HepG2 (cell line): ENCODE measurements at regions not wholly inside any gene's neighbourhood (a gene's known extent, or its start where the extent isn't known, plus 50 kb on each side); places are given as distances from the start of the nearest gene placed in this dataset.

Source experiments
- ATAC-seq: fragments of 200-7000 bp; cut with Tn5 transposase; 3 replicates; pipeline ENCODE4 v1.9.1; 2020; ENCODE audit warnings: mild to moderate bottlenecking, moderate library complexity
- BruUV-seq: library from RNA; stranded (reverse); fragments of 400-500 nt; replicated peaks from 2 replicates; lab custom pipeline; 2021; lab: Mats Ljungman, UMichigan
- CTCF ChIA-PET: fragments of 300-600 bp; formaldehyde crosslinking; extraction: SDS; loops from one replicate; lab custom pipeline; 2021; ENCODE audit warnings: low total read pairs, inconsistent platforms, low intra/inter-chr PET ratio; lab: Yijun Ruan, JAX
- POLR2A ChIA-PET: fragments of 350-600 bp; sonication (Branson Sonifier 250); formaldehyde crosslinking; loops from one replicate; lab custom pipeline; 2020; ENCODE audit warnings: antibody characterized with exemption, inconsistent platforms; lab: Yijun Ruan, JAX
- DNase-seq: peaks from one replicate; pipeline ENCODE4 v3.0.0-alpha.2; 2015; ENCODE audit warnings: low spot score
- FAIRE-seq: peaks from 3 replicates; lab custom pipeline; 2011; peaks lifted over from hg19 to GRCh38; lab: Jason Lieb, UNC
- H2AFZ ChIP-seq: one replicate; pipeline ENCODE4 v1.6.1; 2011; ENCODE audit warnings: low read length, inconsistent platforms
- H3K27ac ChIP-seq: fragments of 300-600 bp; 3 replicates; pipeline ENCODE4 v1.8.0; 2011; ENCODE audit warnings: mixed run types, mild to moderate bottlenecking, mixed read lengths, low read length, inconsistent platforms; ENCODE audit not compliant: insufficient read depth; ENCODE audit errors: extremely low read length
- H3K27me3 ChIP-seq, 2 experiments: fragments of 200-600 bp in 1 of 2; 2 replicates in 1 of 2; 3 replicates in 1 of 2; pipeline versions ENCODE4 v1.6.0 to v1.8.0; 2011; ENCODE audit warnings: low read length in 2 of 2, mild to moderate bottlenecking in 2 of 2, moderate library complexity in 2 of 2, inconsistent platforms in 1 of 2; ENCODE audit not compliant: insufficient read depth in 2 of 2, control insufficient read depth in 1 of 2
- H3K36me3 ChIP-seq, 2 experiments: fragments of 200-600 bp in 1 of 2; replicated peaks in 1 of 2; 2 replicates in 1 of 2; 3 replicates in 1 of 2; pipeline versions ENCODE4 v1.5.1 to v1.8.0; 2011; ENCODE audit warnings: low read length in 2 of 2, inconsistent platforms in 1 of 2; ENCODE audit not compliant: insufficient read depth in 2 of 2, control insufficient read depth in 1 of 2
- H3K4me1 ChIP-seq: 2 replicates; pipeline ENCODE4 v1.5.1; 2012; ENCODE audit warnings: low read length, inconsistent platforms; ENCODE audit not compliant: insufficient read depth
- H3K4me2 ChIP-seq: 2 replicates; pipeline ENCODE4 v1.6.0; 2011; ENCODE audit warnings: low read depth, low read length, inconsistent platforms
- H3K4me3 ChIP-seq, 3 experiments: fragments of 200-600 bp in 1 of 3; sonication (generic), shearing (Covaris generic) in 1 of 3; replicated peaks in 1 of 3; 2 replicates each; pipeline ENCODE4 v1.5.1; 2011 to 2016; ENCODE audit warnings: low read length in 3 of 3, inconsistent platforms in 2 of 3, low read depth in 2 of 3, mild to moderate bottlenecking in 2 of 3, control low read depth in 1 of 3, mixed read lengths in 1 of 3; ENCODE audit not compliant: insufficient read depth in 1 of 3
- H3K79me2 ChIP-seq: one replicate; pipeline ENCODE4 v1.6.1; 2011; ENCODE audit warnings: low read length, inconsistent platforms; ENCODE audit not compliant: insufficient read depth
- H3K9ac ChIP-seq: 2 replicates; pipeline ENCODE4 v1.6.0; 2011; ENCODE audit warnings: mild to moderate bottlenecking, low read depth, low read length, inconsistent platforms; ENCODE audit not compliant: insufficient read depth
- H3K9me3 ChIP-seq: 2 replicates; pipeline ENCODE4 v1.5.1; 2012; ENCODE audit warnings: mild to moderate bottlenecking, low read length
- H4K20me1 ChIP-seq: 2 replicates; pipeline ENCODE4 v1.6.0; 2011; ENCODE audit warnings: inconsistent platforms, mild to moderate bottlenecking, low read length, moderate library complexity; ENCODE audit not compliant: insufficient read depth
- ARHGAP35 ChIP-seq: sonication (generic); formaldehyde crosslinking; IDR thresholded peaks from 2 replicates; pipeline ENCODE4 v1.9.0; 2022; ENCODE audit warnings: mild to moderate bottlenecking, inconsistent platforms, moderate library complexity, missing genetic modification reagents, borderline replicate concordance
- ATF7-NPFF ChIP-seq: sonication (generic); formaldehyde crosslinking; IDR thresholded peaks from 2 replicates; pipeline ENCODE4 v1.8.1; 2023; ENCODE audit warnings: mild to moderate bottlenecking, low read depth, missing genetic modification reagents, moderate library complexity
- DR1 ChIP-seq: sonication (generic); formaldehyde crosslinking; IDR thresholded peaks from 2 replicates; pipeline ENCODE4 v1.8.0; 2021; ENCODE audit warnings: mild to moderate bottlenecking, missing genetic modification reagents, inconsistent platforms
- GATAD1 ChIP-seq: IDR thresholded peaks from 2 replicates; pipeline ENCODE4 v1.6.1; 2016; ENCODE audit warnings: missing genetic modification reagents, missing compliant biosample characterization
- MED8 ChIP-seq: sonication (generic); formaldehyde crosslinking; IDR thresholded peaks from 2 replicates; pipeline ENCODE4 v1.8.1; 2023; ENCODE audit warnings: mild to moderate bottlenecking, missing genetic modification reagents; ENCODE audit not compliant: insufficient replicate concordance
- SAP130 ChIP-seq: IDR thresholded peaks from 2 replicates; pipeline ENCODE4 v1.6.1; 2016; ENCODE audit warnings: low read depth
- SMARCE1 ChIP-seq: fragments of 450-650 bp; IDR thresholded peaks from 2 replicates; pipeline ENCODE4 v1.6.1; 2017; ENCODE audit warnings: borderline replicate concordance
- YEATS4 ChIP-seq: sonication (generic); formaldehyde crosslinking; IDR thresholded peaks from 2 replicates; pipeline ENCODE4 v1.4.0; 2020; ENCODE audit warnings: missing genetic modification reagents, borderline replicate concordance
- ZFP36L2 ChIP-seq: sonication (generic); formaldehyde crosslinking; IDR thresholded peaks from 2 replicates; pipeline ENCODE4 v1.4.0; 2020; ENCODE audit warnings: missing genetic modification reagents
- ZNF564 ChIP-seq: sonication (generic); formaldehyde crosslinking; IDR thresholded peaks from 2 replicates; pipeline ENCODE4 v1.8.1; 2023; ENCODE audit warnings: mild to moderate bottlenecking, missing genetic modification reagents
- WGBS: methylation state at CpG from one replicate; pipeline ENCODE4 v1.1.6; 2017; ENCODE audit warnings: low lambda C conversion rate; 5-methylcytosine and 5-hydroxymethylcytosine counted together
- in situ Hi-C: cut with HindIII; loops from 2 replicates; pipeline ENCODE4 v1.10.0; 2017; ENCODE audit warnings: low pct_unique_long_range_greater_than_20kb; ENCODE audit not compliant: extremely low pct_ligation_motif_present
- intact Hi-C: fragments of 100-400 bp; cut with micrococcal nuclease; formaldehyde crosslinking; loops from one replicate; pipeline ENCODE4 v1.10.0; 2022; ENCODE audit not compliant: unreplicated experiment
- TF ChIP-seq, protein P1 (sequence below): IDR thresholded peaks from 2 replicates; pipeline ENCODE4 v1.6.1; 2016; ENCODE audit warnings: missing compliant biosample characterization, missing genetic modification reagents, borderline replicate concordance
- TF ChIP-seq, protein P2 (sequence below): sonication (generic); formaldehyde crosslinking; IDR thresholded peaks from 2 replicates; pipeline ENCODE4 v1.4.0; 2020; ENCODE audit warnings: missing genetic modification reagents, mild to moderate bottlenecking, borderline replicate concordance
- TF ChIP-seq, protein P3 (sequence below): sonication (generic); formaldehyde crosslinking; IDR thresholded peaks from 2 replicates; pipeline ENCODE4 v1.8.0; 2022; ENCODE audit warnings: mild to moderate bottlenecking, missing genetic modification reagents, moderate library complexity
- TF ChIP-seq, protein P4 (sequence below): sonication (generic); formaldehyde crosslinking; IDR thresholded peaks from 2 replicates; pipeline ENCODE4 v1.8.0; 2022; ENCODE audit warnings: low read depth, missing genetic modification reagents

DNA sequence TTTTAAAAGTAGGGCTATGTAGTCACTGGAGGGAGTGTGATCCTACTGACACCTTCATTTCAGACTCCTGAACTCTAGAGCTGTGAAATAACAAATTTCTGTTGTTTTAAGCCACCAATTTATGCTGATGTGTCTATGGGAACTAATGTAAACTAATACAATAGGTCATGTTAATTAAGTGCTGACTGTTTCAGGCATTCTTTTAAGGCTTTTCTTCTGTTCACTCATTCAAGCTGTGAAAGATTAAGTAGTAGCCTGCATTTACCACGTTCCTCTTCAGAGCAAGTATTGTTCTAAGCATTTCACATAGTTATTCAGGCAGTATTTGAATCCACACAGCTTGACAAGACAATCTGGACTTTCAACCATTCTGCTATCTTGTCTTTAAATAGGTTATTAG lies 1135.0 kb downstream of the SLITRK1 start (continued):
- TF ChIP-seq, protein P1, sequence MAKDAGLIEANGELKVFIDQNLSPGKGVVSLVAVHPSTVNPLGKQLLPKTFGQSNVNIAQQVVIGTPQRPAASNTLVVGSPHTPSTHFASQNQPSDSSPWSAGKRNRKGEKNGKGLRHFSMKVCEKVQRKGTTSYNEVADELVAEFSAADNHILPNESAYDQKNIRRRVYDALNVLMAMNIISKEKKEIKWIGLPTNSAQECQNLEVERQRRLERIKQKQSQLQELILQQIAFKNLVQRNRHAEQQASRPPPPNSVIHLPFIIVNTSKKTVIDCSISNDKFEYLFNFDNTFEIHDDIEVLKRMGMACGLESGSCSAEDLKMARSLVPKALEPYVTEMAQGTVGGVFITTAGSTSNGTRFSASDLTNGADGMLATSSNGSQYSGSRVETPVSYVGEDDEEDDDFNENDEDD (CRISPR knock-in tag) = no peak
- no peak for TF ChIP-seq SAP130 (CRISPR knock-in tag)

DNA sequence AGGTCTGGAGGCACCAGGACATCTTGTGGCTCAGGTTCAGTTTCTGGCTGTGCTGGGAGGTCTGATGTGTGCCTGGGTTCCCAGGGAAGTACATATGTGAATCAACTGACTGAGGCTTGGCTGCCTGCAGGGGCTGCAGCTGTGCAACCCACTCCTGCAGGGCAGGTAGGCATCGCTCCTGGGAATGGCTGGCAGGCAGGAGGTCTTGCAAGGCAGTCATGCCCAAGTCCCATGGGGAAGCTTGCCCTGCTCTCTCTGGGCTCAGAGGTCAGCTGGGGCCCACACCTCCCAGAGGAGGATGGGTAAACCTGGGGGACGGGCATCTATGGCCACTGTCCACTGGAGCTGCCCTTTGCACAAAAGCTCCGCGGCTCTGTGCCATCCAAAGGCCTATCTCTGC lies 1141.8 kb downstream of the SLITRK1 start:
- Histone ChIP-seq H3K27ac (no peak overlapping the region), H3K4me1 (no peaks in the 10 kb centered on the region), H4K20me1 (no peaks in the 10 kb centered on the region), H3K4me2 (no peak overlapping the region), H3K79me2 (no peaks in the 10 kb centered on the region), H3K4me3 (no peak overlapping the region), H2AFZ (no peak overlapping the region), H3K27me3 (no peaks in the 10 kb centered on the region), H3K9ac (no peak overlapping the region), H3K36me3 (no peaks in the 10 kb centered on the region), H3K9me3 (peaks cover 17% of the 10 kb centered on the region; the same call in 1 of the 2 replicates)
- CTCF ChIA-PET = no interaction called here
- DNase-seq = no peak
- TF ChIP-seq DR1 (CRISPR knock-in tag) (no peak), YEATS4 (CRISPR knock-in tag) (no peak), ARHGAP35 (no peak), SMARCE1 (no peak), ATF7-NPFF (no peak), ZNF564 (no peak), GATAD1 (no peak), ZFP36L2 (no peak), MED8 (CRISPR knock-in tag) (no peak)
- TF ChIP-seq, protein P2, sequence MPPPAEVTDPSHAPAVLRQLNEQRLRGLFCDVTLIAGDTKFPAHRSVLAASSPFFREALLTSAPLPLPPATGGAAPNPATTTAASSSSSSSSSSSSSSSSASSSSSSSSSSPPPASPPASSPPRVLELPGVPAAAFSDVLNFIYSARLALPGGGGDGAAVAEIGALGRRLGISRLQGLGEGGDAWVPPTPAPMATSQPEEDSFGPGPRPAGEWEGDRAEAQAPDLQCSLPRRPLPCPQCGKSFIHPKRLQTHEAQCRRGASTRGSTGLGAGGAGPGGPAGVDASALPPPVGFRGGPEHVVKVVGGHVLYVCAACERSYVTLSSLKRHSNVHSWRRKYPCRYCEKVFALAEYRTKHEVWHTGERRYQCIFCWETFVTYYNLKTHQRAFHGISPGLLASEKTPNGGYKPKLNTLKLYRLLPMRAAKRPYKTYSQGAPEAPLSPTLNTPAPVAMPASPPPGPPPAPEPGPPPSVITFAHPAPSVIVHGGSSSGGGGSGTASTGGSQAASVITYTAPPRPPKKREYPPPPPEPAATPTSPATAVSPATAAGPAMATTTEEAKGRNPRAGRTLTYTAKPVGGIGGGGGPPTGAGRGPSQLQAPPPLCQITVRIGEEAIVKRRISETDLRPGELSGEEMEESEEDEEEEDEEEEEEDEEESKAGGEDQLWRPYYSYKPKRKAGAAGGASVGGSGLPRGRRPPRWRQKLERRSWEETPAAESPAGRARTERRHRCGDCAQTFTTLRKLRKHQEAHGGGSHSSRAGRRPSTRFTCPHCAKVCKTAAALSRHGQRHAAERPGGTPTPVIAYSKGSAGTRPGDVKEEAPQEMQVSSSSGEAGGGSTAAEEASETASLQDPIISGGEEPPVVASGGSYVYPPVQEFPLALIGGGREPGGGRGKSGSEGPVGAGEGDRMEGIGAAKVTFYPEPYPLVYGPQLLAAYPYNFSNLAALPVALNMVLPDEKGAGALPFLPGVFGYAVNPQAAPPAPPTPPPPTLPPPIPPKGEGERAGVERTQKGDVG (CRISPR knock-in tag) = no peak
- TF ChIP-seq, protein P3, sequence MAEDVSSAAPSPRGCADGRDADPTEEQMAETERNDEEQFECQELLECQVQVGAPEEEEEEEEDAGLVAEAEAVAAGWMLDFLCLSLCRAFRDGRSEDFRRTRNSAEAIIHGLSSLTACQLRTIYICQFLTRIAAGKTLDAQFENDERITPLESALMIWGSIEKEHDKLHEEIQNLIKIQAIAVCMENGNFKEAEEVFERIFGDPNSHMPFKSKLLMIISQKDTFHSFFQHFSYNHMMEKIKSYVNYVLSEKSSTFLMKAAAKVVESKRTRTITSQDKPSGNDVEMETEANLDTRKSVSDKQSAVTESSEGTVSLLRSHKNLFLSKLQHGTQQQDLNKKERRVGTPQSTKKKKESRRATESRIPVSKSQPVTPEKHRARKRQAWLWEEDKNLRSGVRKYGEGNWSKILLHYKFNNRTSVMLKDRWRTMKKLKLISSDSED = no peak
- TF ChIP-seq, protein P4, sequence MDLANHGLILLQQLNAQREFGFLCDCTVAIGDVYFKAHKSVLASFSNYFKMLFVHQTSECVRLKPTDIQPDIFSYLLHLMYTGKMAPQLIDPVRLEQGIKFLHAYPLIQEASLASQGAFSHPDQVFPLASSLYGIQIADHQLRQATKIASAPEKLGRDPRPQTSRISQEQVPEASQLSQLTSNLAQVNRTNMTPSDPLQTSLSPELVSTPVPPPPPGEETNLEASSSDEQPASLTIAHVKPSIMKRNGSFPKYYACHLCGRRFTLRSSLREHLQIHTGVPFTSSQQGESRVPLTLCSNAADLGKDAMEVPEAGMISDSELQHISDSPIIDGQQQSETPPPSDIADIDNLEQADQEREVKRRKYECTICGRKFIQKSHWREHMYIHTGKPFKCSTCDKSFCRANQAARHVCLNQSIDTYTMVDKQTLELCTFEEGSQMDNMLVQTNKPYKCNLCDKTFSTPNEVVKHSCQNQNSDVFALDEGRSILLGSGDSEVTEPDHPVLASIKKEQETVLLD (CRISPR knock-in tag) = no peak
- ATAC-seq = no peak
- BruUV-seq = no TSS peak
- FAIRE-seq = no peak
- intact Hi-C loops (no loop called here), in situ Hi-C loops (no loop called here)
- POLR2A ChIA-PET = no interaction called here
- WGBS = no CpG with 5 or more reads among the region's 4 CpGs
